Heart left ventricle (tissue), 16 donors: ENCODE measurements at regions not wholly inside any gene's neighbourhood (a gene's known extent, or its start where the extent isn't known, plus 50 kb on each side); places are given as distances from the start of the nearest gene placed in this dataset.

Experiments used
- ATAC-seq, 4 donors: fragments of 200-7000 bp; cut with Tn5 transposase; one replicate each; pipeline ENCODE4 v1.9.1; 2020 to 2022; ENCODE audit warnings: moderate library complexity in 4 of 4, mild to moderate bottlenecking in 3 of 4, moderate number of reproducible peaks in 1 of 4
- DNase-seq, 5 donors: peaks; one replicate each; pipeline ENCODE4 v3.0.0-alpha.2; 2020
- H3K27ac ChIP-seq, 12 donors: fragments of 200-600 bp; sonication (generic) in 4 of 12; one replicate each; pipeline versions ENCODE4 v1.5.0 to v1.8.0; 2016 to 2022; ENCODE audit warnings: mild to moderate bottlenecking in 2 of 12
- H3K27me3 ChIP-seq, 9 donors: fragments of 200-600 bp; sonication (generic) in 2 of 9; one replicate each; pipeline versions ENCODE4 v1.5.1 to v1.8.0; 2016 to 2022; ENCODE audit warnings: mild to moderate bottlenecking in 3 of 9
- H3K36me3 ChIP-seq, 9 donors: fragments of 200-600 bp; sonication (generic) in 2 of 9; one replicate each; pipeline versions ENCODE4 v1.5.0 to v1.8.0; 2018 to 2022; ENCODE audit warnings: mild to moderate bottlenecking in 2 of 9
- H3K4me1 ChIP-seq, 12 donors: fragments of 200-600 bp; sonication (generic) in 4 of 12; one replicate each; pipeline versions ENCODE4 v1.5.0 to v1.8.0; 2016 to 2022; ENCODE audit warnings: mild to moderate bottlenecking in 3 of 12
- H3K4me3 ChIP-seq, 12 donors: fragments of 200-600 bp; sonication (generic) in 4 of 12; one replicate each; pipeline versions ENCODE4 v1.5.0 to v1.8.0; 2017 to 2022; ENCODE audit warnings: mild to moderate bottlenecking in 9 of 12, moderate library complexity in 4 of 12
- H3K9me3 ChIP-seq, 12 donors: fragments of 200-600 bp; sonication (generic) in 4 of 12; one replicate each; pipeline versions ENCODE4 v1.5.0 to v1.8.0; 2016 to 2022; ENCODE audit warnings: mild to moderate bottlenecking in 1 of 12
- POLR2A ChIP-seq, 2 donors: fragments of 450-650 bp; IDR thresholded peaks; one replicate each; pipeline ENCODE4 v1.6.1; 2017; ENCODE audit warnings: antibody characterized with exemption in 2 of 2, mild to moderate bottlenecking in 2 of 2, moderate library complexity in 2 of 2
- WGBS, 4 donors: extraction: QIAGEN DNeasy Blood & Tissue Kit in 2 of 4; methylation state at CpG; one replicate each; pipeline versions ENCODE4 v1.1.5 to v1.1.7; 2013 to 2018; 5-methylcytosine and 5-hydroxymethylcytosine counted together
- intact Hi-C, 10 donors: fragments of 100-400 bp; cut with DNase I; formaldehyde crosslinking; loops; one replicate each; pipeline versions ENCODE4 v1.11.1 to v1.14.2; 2022
- TF ChIP-seq, protein P1 (sequence below), 12 donors: fragments of 200-600 bp; sonication (generic) in 4 of 12; IDR thresholded peaks; one replicate each; pipeline versions ENCODE4 v1.5.0 to v1.8.0; 2018 to 2022; ENCODE audit warnings: antibody characterized with exemption in 12 of 12, mild to moderate bottlenecking in 5 of 12
- donor health status: ischemic (EF 13 %, LVEDD 7.1; RV severe dilation, severe dysfunction).
- donor health status: healthy with polysubstance abuse.
- donor health status: DM: no; HTN: yes; CAD: no.
- donor health status: DM: no; HTN: no; CAD: no.
- donor health status: ischemic (EF 25% LVEDD 6.9; RV normal size, moderate dysfunction).
- donor health status: ischemic (EF 25% LVEDD 5.7; RV mildly dilated, moderate dysfunction).
- donor health status: healthy.
- donor health status: DM: yes; HTN: yes; CAD: no.
- donor health status: ischemic (EF 35%, LVEDD 5.7; RV mildly dilated, moderate dysfunction).
- donor health status: nonischemic (EF 11% LVEDD 7.7; RV severe dilation, severe dysfunction).
- donor health status: DM: yes; HTN: yes; CAD: no.
- donor health status: PGD.
- donor health status: ischemic (EF 29% LVEDD 5.4; RV normal size, mild dysfunction).
- donor health status: nonischemic (EF 23%, LVEDD 6.1; RV moderate dilation, normal function).

DNA sequence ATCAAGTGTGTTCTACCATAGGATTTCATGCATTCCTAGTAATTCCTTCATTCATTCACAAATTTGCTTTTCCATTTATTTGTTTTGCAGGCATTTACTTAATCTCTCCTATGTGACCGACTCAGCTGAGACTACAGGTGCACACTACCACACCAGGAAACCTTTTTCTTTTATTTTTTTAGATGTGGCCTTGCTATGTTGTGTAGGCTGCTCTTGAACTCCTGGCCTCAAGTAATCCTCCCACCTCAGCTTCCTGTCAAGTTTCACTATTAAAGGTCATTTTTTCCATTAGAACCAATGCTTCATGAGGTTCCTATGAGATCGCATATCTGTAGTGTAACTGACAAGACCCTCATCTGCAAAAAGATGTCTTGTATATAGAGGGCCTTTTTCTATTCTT, 1218.7 kb downstream of the VRK1 start:
- DNase-seq, result no peak
- no peaks in the 10 kb centered on the region for H3K36me3 ChIP-seq
- H3K9me3 ChIP-seq, result no peaks in the 10 kb centered on the region
- H3K4me3 ChIP-seq, result no peak overlapping the region
- intact Hi-C loops, result no loop called here
- H3K27ac ChIP-seq, result no peak overlapping the region
- no peak for TF ChIP-seq POLR2A (IDR thresholded peaks at IDR 0.05)
- TF ChIP-seq, protein P1, sequence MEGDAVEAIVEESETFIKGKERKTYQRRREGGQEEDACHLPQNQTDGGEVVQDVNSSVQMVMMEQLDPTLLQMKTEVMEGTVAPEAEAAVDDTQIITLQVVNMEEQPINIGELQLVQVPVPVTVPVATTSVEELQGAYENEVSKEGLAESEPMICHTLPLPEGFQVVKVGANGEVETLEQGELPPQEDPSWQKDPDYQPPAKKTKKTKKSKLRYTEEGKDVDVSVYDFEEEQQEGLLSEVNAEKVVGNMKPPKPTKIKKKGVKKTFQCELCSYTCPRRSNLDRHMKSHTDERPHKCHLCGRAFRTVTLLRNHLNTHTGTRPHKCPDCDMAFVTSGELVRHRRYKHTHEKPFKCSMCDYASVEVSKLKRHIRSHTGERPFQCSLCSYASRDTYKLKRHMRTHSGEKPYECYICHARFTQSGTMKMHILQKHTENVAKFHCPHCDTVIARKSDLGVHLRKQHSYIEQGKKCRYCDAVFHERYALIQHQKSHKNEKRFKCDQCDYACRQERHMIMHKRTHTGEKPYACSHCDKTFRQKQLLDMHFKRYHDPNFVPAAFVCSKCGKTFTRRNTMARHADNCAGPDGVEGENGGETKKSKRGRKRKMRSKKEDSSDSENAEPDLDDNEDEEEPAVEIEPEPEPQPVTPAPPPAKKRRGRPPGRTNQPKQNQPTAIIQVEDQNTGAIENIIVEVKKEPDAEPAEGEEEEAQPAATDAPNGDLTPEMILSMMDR (IDR thresholded peaks at IDR 0.05), result no peak
- no peaks in the 10 kb centered on the region for H3K4me1 ChIP-seq
- ATAC-seq, result no peak
- H3K27me3 ChIP-seq, result peaks cover 0 to 7% (median 0%) of the 10 kb centered on the region in 9 donors
- 45 to 68% (median 64%) methylated on average over 2 of the region's 2 CpGs for WGBS, 4 donors

DNA sequence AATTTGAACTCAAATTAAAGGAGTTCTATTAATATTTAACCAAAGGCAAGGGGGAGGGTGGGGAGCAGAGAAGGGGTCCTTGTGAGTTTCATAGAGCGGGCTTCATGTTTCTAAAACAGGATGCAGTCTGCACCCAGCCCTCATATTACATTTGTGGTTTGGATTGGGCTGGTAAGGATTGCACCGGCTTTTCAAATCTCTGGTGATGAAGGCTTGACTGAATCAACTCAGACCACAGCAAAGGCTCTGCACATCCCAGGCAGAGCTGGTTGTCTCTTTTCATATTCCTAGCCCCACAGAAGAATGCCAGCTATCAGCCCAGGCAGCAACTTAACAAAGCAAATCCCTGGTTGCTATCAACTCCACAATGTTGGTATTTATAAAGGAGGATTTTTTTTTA, 1221.4 kb downstream of the VRK1 start:
- Histone ChIP-seq H3K9me3 (no peaks in the 10 kb centered on the region), H3K36me3 (no peaks in the 10 kb centered on the region), H3K4me3 (no peak overlapping the region), H3K4me1 (no peaks in the 10 kb centered on the region), H3K27me3 (peaks cover 0 to 7% (median 0%) of the 10 kb centered on the region in 9 donors), H3K27ac (no peak overlapping the region)
- intact Hi-C loops, result no loop called here
- no peak for DNase-seq
- 51 to 73% (median 69%) methylated on average over 2 of the region's 2 CpGs for WGBS, 4 donors
- TF ChIP-seq, protein P1 (IDR thresholded peaks at IDR 0.05), result no peak
- no peak for TF ChIP-seq POLR2A (IDR thresholded peaks at IDR 0.05)
- no peak for ATAC-seq

DNA sequence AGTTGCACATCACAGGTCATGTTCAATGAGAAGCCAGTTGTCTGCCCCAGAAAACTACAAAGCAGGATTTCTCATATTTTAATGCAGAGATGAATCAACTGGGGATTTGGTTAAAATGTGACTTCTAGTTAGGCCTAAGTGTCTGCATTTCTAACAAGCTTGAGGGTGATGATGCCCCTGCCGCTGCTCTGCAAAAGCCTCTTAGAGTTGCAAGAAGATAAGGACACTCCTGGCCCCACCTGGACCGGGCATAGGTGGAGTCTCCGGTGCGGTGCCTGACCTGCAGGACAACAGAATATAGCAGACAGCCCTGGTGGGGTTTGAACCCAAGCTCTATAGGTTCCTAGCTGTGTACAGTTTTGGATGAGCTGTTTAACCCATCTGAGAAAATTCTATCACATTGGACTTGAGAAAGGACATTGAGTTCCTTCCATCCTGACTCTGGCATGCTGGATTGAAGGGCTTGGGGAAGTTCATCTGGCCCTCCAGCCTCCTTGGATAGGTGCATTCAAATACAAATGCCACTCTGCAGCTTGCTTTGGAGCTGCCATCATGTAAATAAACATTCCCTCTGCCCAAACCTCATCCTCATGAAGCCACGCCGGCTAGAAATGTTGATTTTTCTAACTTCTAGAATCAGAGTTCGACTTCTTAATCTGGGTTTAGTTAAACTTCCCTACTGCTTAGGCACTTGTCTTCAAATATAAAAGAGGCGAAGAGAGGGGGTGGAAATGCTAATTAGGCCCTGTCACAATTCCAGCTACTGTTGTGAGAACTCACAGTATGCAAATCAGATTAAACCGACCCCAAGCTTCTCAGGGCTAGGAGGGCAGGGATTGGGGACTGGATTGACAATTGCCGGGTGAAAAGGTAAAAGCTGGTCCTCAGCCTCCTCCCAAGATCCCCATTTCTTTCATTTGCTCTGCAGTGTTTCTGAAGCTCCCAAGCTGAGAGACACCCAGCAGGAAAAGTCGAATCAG, 1225.6 kb downstream of the VRK1 start:
- 56 to 66% (median 62%) methylated on average over 11 of the region's 11 CpGs for WGBS, 4 donors
- DNase-seq, result no peak
- Histone ChIP-seq H3K27me3 (peaks cover 0 to 4% (median 0%) of the 10 kb centered on the region in 9 donors), H3K9me3 (no peaks in the 10 kb centered on the region), H3K36me3 (no peaks in the 10 kb centered on the region), H3K4me3 (no peak overlapping the region), H3K4me1 (no peaks in the 10 kb centered on the region), H3K27ac (no peak overlapping the region)
- intact Hi-C loops, result no loop called here
- ATAC-seq, result no peak
- TF ChIP-seq, protein P1 (IDR thresholded peaks at IDR 0.05), result no peak
- no peak for TF ChIP-seq POLR2A (IDR thresholded peaks at IDR 0.05)

DNA sequence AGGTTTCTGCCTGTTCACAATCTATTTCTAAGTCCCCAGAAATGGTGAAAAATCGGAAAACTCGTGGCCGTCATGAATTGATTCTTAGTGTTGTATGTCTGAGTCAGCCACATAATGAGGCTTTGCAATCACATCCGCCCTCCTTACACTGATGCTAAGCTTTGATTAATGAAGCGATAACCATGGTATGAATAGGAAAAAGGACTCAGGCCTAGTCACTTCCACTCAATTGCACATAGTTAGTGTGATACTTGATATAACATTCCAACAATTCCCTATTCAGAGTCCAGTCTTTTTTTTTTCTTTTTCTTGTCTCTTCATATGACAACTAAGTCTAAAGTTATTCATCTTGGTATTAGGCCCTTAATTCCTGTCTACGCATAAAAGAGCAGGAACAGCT, 1231.0 kb downstream of the VRK1 start:
- Histone ChIP-seq H3K27me3 (peaks cover 0 to 4% (median 0%) of the 10 kb centered on the region in 9 donors), H3K4me3 (no peak overlapping the region), H3K27ac (no peak overlapping the region), H3K9me3 (peaks cover 0 to 12% (median 3%) of the 10 kb centered on the region in 12 donors), H3K36me3 (no peaks in the 10 kb centered on the region), H3K4me1 (no peaks in the 10 kb centered on the region)
- intact Hi-C loops, result no loop called here
- DNase-seq (no peak), ATAC-seq (no peak)
- TF ChIP-seq, protein P1 (IDR thresholded peaks at IDR 0.05), result no peak
- TF ChIP-seq POLR2A (IDR thresholded peaks at IDR 0.05), result no peak
- WGBS, 4 donors, result 83 to 90% (median 87%) methylated on average over 6 of the region's 6 CpGs
